Upper lobe of right lung (tissue), 1 donor: ENCODE measurements at regions not wholly inside any gene's neighbourhood (a gene's known extent, or its start where the extent isn't known, plus 50 kb on each side); places are given as distances from the start of the nearest gene placed in this dataset.

Source experiments
- ATAC-seq: fragments of 200-7000 bp; cut with Tn5 transposase; one replicate; pipeline ENCODE4 v1.9.1; 2020; ENCODE audit warnings: mild to moderate bottlenecking, moderate library complexity
- DNase-seq: peaks from one replicate; pipeline ENCODE4 v3.0.0-alpha.2; 2020
- H3K27ac ChIP-seq: fragments of 200-600 bp; one replicate; pipeline ENCODE4 v1.8.0; 2022
- H3K27me3 ChIP-seq: fragments of 200-600 bp; one replicate; pipeline ENCODE4 v1.8.0; 2022; ENCODE audit warnings: mild to moderate bottlenecking
- H3K36me3 ChIP-seq: fragments of 200-600 bp; one replicate; pipeline ENCODE4 v1.8.0; 2022
- H3K4me1 ChIP-seq: fragments of 200-600 bp; one replicate; pipeline ENCODE4 v1.8.0; 2022
- H3K4me3 ChIP-seq: fragments of 200-600 bp; one replicate; pipeline ENCODE4 v1.8.0; 2022; ENCODE audit warnings: mild to moderate bottlenecking
- H3K9me3 ChIP-seq: fragments of 200-600 bp; one replicate; pipeline ENCODE4 v1.8.0; 2022
- intact Hi-C: fragments of 100-400 bp; cut with DNase I; formaldehyde crosslinking; loops from one replicate; pipeline ENCODE4 v1.11.0; 2022
- TF ChIP-seq, protein P1 (sequence below): fragments of 200-600 bp; IDR thresholded peaks from one replicate; pipeline ENCODE4 v1.8.0; 2022; ENCODE audit warnings: antibody characterized with exemption
- donor health status: DM: no; HTN: yes; CAD: no; lungs with severe emphysema.

DNA sequence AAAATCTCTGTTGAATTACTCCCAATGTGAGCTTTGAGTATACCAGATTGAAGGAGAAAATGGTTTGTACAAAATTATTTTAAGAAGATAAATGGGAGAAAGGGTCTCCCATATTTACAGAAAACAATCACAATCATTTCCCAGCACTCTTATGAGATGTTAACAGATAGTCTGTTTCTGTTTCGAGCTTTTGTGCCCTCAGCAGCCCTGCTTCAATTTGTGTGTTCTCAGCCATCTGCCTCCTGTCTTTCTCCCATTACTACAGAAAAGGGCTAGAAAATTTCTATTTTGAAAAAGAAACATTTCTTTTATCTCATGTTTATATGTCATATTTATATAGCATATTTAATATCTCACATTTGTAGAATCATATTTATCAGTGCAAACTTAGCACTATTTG lies 498.4 kb downstream of the TTLL7 start:
- no peak for DNase-seq
- Histone ChIP-seq H3K27me3 (no peaks in the 10 kb centered on the region), H3K36me3 (no peaks in the 10 kb centered on the region), H3K4me1 (no peaks in the 10 kb centered on the region), H3K9me3 (no peaks in the 10 kb centered on the region), H3K27ac (no peak overlapping the region), H3K4me3 (no peak overlapping the region)
- TF ChIP-seq, protein P1, sequence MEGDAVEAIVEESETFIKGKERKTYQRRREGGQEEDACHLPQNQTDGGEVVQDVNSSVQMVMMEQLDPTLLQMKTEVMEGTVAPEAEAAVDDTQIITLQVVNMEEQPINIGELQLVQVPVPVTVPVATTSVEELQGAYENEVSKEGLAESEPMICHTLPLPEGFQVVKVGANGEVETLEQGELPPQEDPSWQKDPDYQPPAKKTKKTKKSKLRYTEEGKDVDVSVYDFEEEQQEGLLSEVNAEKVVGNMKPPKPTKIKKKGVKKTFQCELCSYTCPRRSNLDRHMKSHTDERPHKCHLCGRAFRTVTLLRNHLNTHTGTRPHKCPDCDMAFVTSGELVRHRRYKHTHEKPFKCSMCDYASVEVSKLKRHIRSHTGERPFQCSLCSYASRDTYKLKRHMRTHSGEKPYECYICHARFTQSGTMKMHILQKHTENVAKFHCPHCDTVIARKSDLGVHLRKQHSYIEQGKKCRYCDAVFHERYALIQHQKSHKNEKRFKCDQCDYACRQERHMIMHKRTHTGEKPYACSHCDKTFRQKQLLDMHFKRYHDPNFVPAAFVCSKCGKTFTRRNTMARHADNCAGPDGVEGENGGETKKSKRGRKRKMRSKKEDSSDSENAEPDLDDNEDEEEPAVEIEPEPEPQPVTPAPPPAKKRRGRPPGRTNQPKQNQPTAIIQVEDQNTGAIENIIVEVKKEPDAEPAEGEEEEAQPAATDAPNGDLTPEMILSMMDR: no peak
- no peak for ATAC-seq
- intact Hi-C loops: no loop called here

DNA sequence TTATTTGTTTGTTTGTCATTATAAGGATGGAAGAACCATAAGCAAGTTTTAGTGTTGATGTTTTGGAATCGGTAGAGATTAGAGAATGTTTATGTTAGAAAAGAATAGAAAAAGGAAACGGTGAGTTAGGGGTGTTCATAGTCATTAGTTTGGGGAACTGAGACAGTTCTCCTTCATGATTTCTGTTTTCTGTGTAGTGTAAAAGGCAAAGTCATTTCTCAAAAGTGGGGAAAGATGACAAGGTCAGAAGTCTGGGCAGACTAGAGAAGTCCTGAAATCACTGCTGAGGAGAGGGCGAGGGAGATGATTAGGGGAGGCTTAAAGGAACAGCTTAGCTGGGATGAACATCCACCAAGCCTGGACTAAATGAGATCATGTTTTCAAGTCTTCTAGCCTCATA lies 498.9 kb downstream of the TTLL7 start:
- Histone ChIP-seq H3K27me3 (no peaks in the 10 kb centered on the region), H3K4me1 (no peaks in the 10 kb centered on the region), H3K4me3 (no peak overlapping the region), H3K9me3 (no peaks in the 10 kb centered on the region), H3K36me3 (no peaks in the 10 kb centered on the region), H3K27ac (no peak overlapping the region)
- intact Hi-C loops: no loop called here
- DNase-seq: no peak
- TF ChIP-seq, protein P1: no peak
- no peak for ATAC-seq

DNA sequence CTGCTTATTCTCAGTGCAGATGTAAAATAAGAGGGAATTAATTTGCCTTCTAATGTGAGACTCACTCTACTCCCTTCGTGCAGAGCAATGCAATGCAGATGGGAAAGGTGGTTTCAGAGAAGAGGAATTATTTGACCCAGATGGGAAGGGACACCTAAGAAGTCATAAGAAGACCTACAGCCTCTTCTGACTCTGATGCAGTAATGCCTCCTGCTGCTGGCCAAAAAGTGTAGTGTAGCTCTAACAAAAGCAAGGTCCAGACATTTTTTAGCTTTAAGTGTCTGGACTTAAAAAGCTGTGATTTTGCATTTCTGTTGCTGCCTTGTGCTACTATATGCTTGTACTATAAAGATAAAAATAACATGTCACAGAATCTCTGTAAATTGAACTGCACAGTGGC lies 501.4 kb downstream of the TTLL7 start:
- TF ChIP-seq, protein P1: no peak
- H3K4me3 ChIP-seq: no peak overlapping the region
- H3K27ac ChIP-seq: no peak overlapping the region
- ATAC-seq (no peak), DNase-seq (no peak)
- intact Hi-C loops: no loop called here
- no peaks in the 10 kb centered on the region for H3K36me3 ChIP-seq
- no peaks in the 10 kb centered on the region for H3K4me1 ChIP-seq
- no peaks in the 10 kb centered on the region for H3K27me3 ChIP-seq
- H3K9me3 ChIP-seq: no peaks in the 10 kb centered on the region

DNA sequence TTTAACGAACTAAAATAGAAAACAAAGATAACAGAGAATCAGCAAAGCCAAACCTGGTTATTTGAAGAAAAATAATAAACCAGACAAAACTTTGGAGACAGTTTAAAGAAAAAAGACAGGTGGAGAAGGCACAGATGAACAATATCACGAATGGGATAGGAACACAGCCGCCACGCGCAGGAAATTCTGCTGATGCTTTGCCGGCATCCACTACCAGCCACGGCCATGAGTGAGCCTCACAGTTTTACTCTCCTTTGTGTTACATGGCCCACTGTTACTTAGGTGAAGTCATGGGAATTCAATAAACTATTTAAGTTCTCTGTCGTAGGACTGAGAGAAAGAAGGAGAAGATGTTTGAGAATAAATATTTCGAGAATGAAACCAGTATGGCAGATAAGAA lies 503.4 kb downstream of the TTLL7 start:
- DNase-seq: no peak
- intact Hi-C loops: no loop called here

DNA sequence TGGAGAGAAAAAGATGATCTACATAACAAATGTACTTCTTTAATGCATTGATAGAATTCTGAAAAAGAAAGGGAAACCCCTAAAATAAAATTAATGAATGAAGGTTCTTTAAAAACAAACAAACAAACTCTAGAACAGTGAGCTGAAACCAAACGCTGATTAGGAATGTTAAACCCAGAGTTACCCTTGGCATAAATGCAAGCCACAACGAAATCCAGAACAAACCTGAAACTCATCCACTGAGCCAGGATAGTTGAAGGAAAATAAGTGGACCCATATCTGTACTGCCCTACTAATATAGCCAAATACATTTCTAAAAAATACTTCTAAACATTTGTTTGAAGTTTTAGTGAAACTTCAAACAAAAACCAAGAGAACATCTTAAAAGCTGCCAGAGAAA lies 505.3 kb downstream of the TTLL7 start:
- Histone ChIP-seq H3K27ac (no peak overlapping the region), H3K36me3 (no peaks in the 10 kb centered on the region), H3K4me3 (no peak overlapping the region), H3K27me3 (no peaks in the 10 kb centered on the region), H3K4me1 (no peaks in the 10 kb centered on the region), H3K9me3 (no peaks in the 10 kb centered on the region)
- DNase-seq (no peak), ATAC-seq (no peak)
- intact Hi-C loops: no loop called here
- TF ChIP-seq, protein P1: no peak

More for the DNA sequence above, 503.4 kb downstream of the TTLL7 start:
- TF ChIP-seq, protein P1: no peak
- H3K27me3 ChIP-seq: no peaks in the 10 kb centered on the region
- H3K36me3 ChIP-seq: no peaks in the 10 kb centered on the region
- no peaks in the 10 kb centered on the region for H3K9me3 ChIP-seq
- ATAC-seq: no peak
- H3K4me1 ChIP-seq: no peaks in the 10 kb centered on the region
- no peak overlapping the region for H3K27ac ChIP-seq
- H3K4me3 ChIP-seq: no peak overlapping the region

DNA sequence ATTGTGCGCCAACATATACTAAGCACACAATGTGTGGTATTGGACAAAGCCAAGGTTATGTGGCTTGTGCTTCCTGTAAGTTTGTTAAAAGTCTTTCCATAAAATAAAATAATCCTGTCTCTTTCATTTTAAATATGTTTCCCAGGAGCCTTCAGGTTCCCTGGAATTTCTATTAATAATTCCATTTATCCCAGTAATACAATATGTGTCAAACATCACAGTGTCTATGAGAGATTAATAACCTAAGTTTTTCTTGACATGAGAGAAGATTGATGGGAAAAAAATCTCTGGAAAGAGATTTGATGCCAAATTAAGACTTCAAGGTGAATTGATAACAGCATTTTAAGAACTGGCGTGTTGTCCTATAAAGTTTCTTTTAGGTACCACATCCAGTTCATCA lies 507.0 kb downstream of the TTLL7 start:
- Histone ChIP-seq H3K4me1 (no peaks in the 10 kb centered on the region), H3K4me3 (no peak overlapping the region), H3K27me3 (no peaks in the 10 kb centered on the region), H3K36me3 (no peaks in the 10 kb centered on the region), H3K9me3 (no peaks in the 10 kb centered on the region), H3K27ac (no peak overlapping the region)
- DNase-seq: no peak
- intact Hi-C loops: no loop called here
- TF ChIP-seq, protein P1: no peak
- ATAC-seq: no peak
